ENCODE measurements at regions not wholly inside any gene's neighbourhood (a gene's known extent, or its start where the extent isn't known, plus 50 kb on each side); places are given as distances from the start of the nearest gene placed in this dataset.

- no peak for DNase-seq (ENCODE audit: low read depth)
Measured at GRCh38 chr17:72426321-72426720, 305.5 kb downstream of the SOX9 start.

GRCh38 chr17:72426948-72427760 is 306.3 kb downstream of the SOX9 start:
- no peak for DNase-seq (ENCODE audit: low read depth)

GRCh38 chr17:72427761-72428109 is 306.9 kb downstream of the SOX9 start:
- no peak for DNase-seq (ENCODE audit: low read depth)

GRCh38 chr17:72429066-72429638 is 308.3 kb downstream of the SOX9 start:
- DNase-seq (ENCODE audit: low read depth): no peak

- DNase-seq (ENCODE audit: low read depth): no peak
Measured at GRCh38 chr17:72430611-72431432, 310.0 kb downstream of the SOX9 start.

- no peak for DNase-seq (ENCODE audit: low read depth)
Measured at GRCh38 chr17:72432143-72432621, 311.4 kb downstream of the SOX9 start.

- no peak for DNase-seq (ENCODE audit: low read depth)
Measured at GRCh38 chr17:72432881-72433280, 312.1 kb downstream of the SOX9 start.

GRCh38 chr17:72433797-72434196 is 313.0 kb downstream of the SOX9 start:
- DNase-seq (ENCODE audit: low read depth): no peak

- DNase-seq (ENCODE audit: low read depth): no peak
Measured at GRCh38 chr17:72434581-72434980, 313.8 kb downstream of the SOX9 start.

- no peak for DNase-seq (ENCODE audit: low read depth)
Measured at GRCh38 chr17:72434991-72435618, 314.3 kb downstream of the SOX9 start.

GRCh38 chr17:72438783-72439182 is 318.0 kb downstream of the SOX9 start:
- no peak for DNase-seq (ENCODE audit: low read depth)

- no peak for DNase-seq (ENCODE audit: low read depth)
Measured at GRCh38 chr17:72439893-72440502, 319.2 kb downstream of the SOX9 start.

- DNase-seq (ENCODE audit: low read depth): no peak
Measured at GRCh38 chr17:72440961-72441360, 320.1 kb downstream of the SOX9 start.

GRCh38 chr17:72441909-72442308 is 321.1 kb downstream of the SOX9 start:
- no peak for DNase-seq (ENCODE audit: low read depth)

GRCh38 chr17:72444517-72445054 is 323.8 kb downstream of the SOX9 start:
- no peak for DNase-seq (ENCODE audit: low read depth)

- DNase-seq (ENCODE audit: low read depth): no peak
Measured at GRCh38 chr17:72445055-72445991, 324.5 kb downstream of the SOX9 start.

- no peak for DNase-seq (ENCODE audit: low read depth)
Measured at GRCh38 chr17:72446118-72446517, 325.3 kb downstream of the SOX9 start.

- no peak for DNase-seq (ENCODE audit: low read depth)
Measured at GRCh38 chr17:72446525-72447250, 325.9 kb downstream of the SOX9 start.

- no peak for DNase-seq (ENCODE audit: low read depth)
Measured at GRCh38 chr17:72447251-72447640, 326.4 kb downstream of the SOX9 start.

GRCh38 chr17:72448019-72448418 is 327.2 kb downstream of the SOX9 start:
- no peak for DNase-seq (ENCODE audit: low read depth)
